ENCODE measurements at regions not wholly inside any gene's neighbourhood (a gene's known extent, or its start where the extent isn't known, plus 50 kb on each side); places are given as distances from the start of the nearest gene placed in this dataset.

GRCh38 chr10:52994370-52994769 lies 221.8 kb upstream of the MBL2 start:
- dilution Hi-C loops (cut with MboI; ENCODE audit: extremely low pct_ligation_motif_present, low sequenced_read_pairs) = no loop called here
- H3K79me2 ChIP-seq (ENCODE audit: control insufficient read depth, insufficient read depth, low read length) = no peaks in the 10 kb centered on the region
- DNase-seq (ENCODE audit: low read depth, low spot score) (no peak), FAIRE-seq (no peak)
- no peaks in the 10 kb centered on the region for H4K20me1 ChIP-seq (ENCODE audit: control insufficient read depth, extremely low read depth, insufficient read depth, low read length)
- H2AFZ ChIP-seq (ENCODE audit: control insufficient read depth, low read length) = no peak overlapping the region
- H3K36me3 ChIP-seq (ENCODE audit: control insufficient read depth in 2 of 2, extremely low read depth in 1 of 2, insufficient read depth in 2 of 2, low read length in 2 of 2) = no peaks in the 10 kb centered on the region
- H3K4me2 ChIP-seq (ENCODE audit: control insufficient read depth, extremely low read depth, insufficient read depth, low read depth, low read length) = no peak overlapping the region
- no peaks in the 10 kb centered on the region for H3K4me1 ChIP-seq (ENCODE audit: control insufficient read depth, extremely low read depth, insufficient read depth, low read length)
- no peak overlapping the region for H3K4me3 ChIP-seq (ENCODE audit: control insufficient read depth in 2 of 3, extremely low read depth in 1 of 3, insufficient read depth in 2 of 3, low read depth in 1 of 3, low read length in 3 of 3)
- no peak for TF ChIP-seq EZH2 (IDR thresholded peaks at IDR 0.05; ENCODE audit: low read length)
- TF ChIP-seq, protein P1, sequence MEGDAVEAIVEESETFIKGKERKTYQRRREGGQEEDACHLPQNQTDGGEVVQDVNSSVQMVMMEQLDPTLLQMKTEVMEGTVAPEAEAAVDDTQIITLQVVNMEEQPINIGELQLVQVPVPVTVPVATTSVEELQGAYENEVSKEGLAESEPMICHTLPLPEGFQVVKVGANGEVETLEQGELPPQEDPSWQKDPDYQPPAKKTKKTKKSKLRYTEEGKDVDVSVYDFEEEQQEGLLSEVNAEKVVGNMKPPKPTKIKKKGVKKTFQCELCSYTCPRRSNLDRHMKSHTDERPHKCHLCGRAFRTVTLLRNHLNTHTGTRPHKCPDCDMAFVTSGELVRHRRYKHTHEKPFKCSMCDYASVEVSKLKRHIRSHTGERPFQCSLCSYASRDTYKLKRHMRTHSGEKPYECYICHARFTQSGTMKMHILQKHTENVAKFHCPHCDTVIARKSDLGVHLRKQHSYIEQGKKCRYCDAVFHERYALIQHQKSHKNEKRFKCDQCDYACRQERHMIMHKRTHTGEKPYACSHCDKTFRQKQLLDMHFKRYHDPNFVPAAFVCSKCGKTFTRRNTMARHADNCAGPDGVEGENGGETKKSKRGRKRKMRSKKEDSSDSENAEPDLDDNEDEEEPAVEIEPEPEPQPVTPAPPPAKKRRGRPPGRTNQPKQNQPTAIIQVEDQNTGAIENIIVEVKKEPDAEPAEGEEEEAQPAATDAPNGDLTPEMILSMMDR (optimal IDR thresholded peaks at IDR 0.05 in 1 of 3, IDR thresholded peaks at IDR 0.05 in 1 of 3, conservative IDR thresholded peaks at IDR 0.05 in 1 of 3; ENCODE audit: extremely low read depth in 1 of 3, insufficient read depth in 2 of 3, low read length in 3 of 3) = no peak
- H3K9me3 ChIP-seq (ENCODE audit: control insufficient read depth, low read depth, low read length) = no peaks in the 10 kb centered on the region
- H3K9me1 ChIP-seq (ENCODE audit: control insufficient read depth, extremely low read depth, insufficient read depth, low read length) = no peaks in the 10 kb centered on the region
- no peak overlapping the region for H3K9ac ChIP-seq (ENCODE audit: control insufficient read depth, extremely low read depth, insufficient read depth, low read length)
- H3K27me3 ChIP-seq (ENCODE audit: control insufficient read depth, extremely low read depth, insufficient read depth, low read length) = no peaks in the 10 kb centered on the region
- no peak overlapping the region for H3K27ac ChIP-seq (ENCODE audit: control insufficient read depth, insufficient read depth, low read length)

GRCh38 chr10:52993109-52993508 lies 220.5 kb upstream of the MBL2 start:
- no peaks in the 10 kb centered on the region for H3K36me3 ChIP-seq (ENCODE audit: control insufficient read depth in 2 of 2, extremely low read depth in 1 of 2, insufficient read depth in 2 of 2, low read length in 2 of 2)
- dilution Hi-C loops (cut with MboI; ENCODE audit: extremely low pct_ligation_motif_present, low sequenced_read_pairs) = no loop called here
- no peaks in the 10 kb centered on the region for H3K27me3 ChIP-seq (ENCODE audit: control insufficient read depth, extremely low read depth, insufficient read depth, low read length)
- H2AFZ ChIP-seq (ENCODE audit: control insufficient read depth, low read length) = no peak overlapping the region
- no peaks in the 10 kb centered on the region for H3K9me3 ChIP-seq (ENCODE audit: control insufficient read depth, low read depth, low read length)
- no peaks in the 10 kb centered on the region for H3K4me1 ChIP-seq (ENCODE audit: control insufficient read depth, extremely low read depth, insufficient read depth, low read length)
- DNase-seq (ENCODE audit: low read depth, low spot score) (no peak), FAIRE-seq (no peak)
- H3K9ac ChIP-seq (ENCODE audit: control insufficient read depth, extremely low read depth, insufficient read depth, low read length) = no peak overlapping the region
- no peaks in the 10 kb centered on the region for H4K20me1 ChIP-seq (ENCODE audit: control insufficient read depth, extremely low read depth, insufficient read depth, low read length)
- no peak overlapping the region for H3K4me2 ChIP-seq (ENCODE audit: control insufficient read depth, extremely low read depth, insufficient read depth, low read depth, low read length)
- H3K79me2 ChIP-seq (ENCODE audit: control insufficient read depth, insufficient read depth, low read length) = no peaks in the 10 kb centered on the region
- no peak overlapping the region for H3K4me3 ChIP-seq (ENCODE audit: control insufficient read depth in 2 of 3, extremely low read depth in 1 of 3, insufficient read depth in 2 of 3, low read depth in 1 of 3, low read length in 3 of 3)
- TF ChIP-seq, protein P1 (optimal IDR thresholded peaks at IDR 0.05 in 1 of 3, IDR thresholded peaks at IDR 0.05 in 1 of 3, conservative IDR thresholded peaks at IDR 0.05 in 1 of 3; ENCODE audit: extremely low read depth in 1 of 3, insufficient read depth in 2 of 3, low read length in 3 of 3) = no peak
- TF ChIP-seq EZH2 (IDR thresholded peaks at IDR 0.05; ENCODE audit: low read length) = no peak
- H3K27ac ChIP-seq (ENCODE audit: control insufficient read depth, insufficient read depth, low read length) = no peak overlapping the region
- no peaks in the 10 kb centered on the region for H3K9me1 ChIP-seq (ENCODE audit: control insufficient read depth, extremely low read depth, insufficient read depth, low read length)
